ENCODE measurements at regions not wholly inside any gene's neighbourhood (a gene's known extent, or its start where the extent isn't known, plus 50 kb on each side); places are given as distances from the start of the nearest gene placed in this dataset.

DNA sequence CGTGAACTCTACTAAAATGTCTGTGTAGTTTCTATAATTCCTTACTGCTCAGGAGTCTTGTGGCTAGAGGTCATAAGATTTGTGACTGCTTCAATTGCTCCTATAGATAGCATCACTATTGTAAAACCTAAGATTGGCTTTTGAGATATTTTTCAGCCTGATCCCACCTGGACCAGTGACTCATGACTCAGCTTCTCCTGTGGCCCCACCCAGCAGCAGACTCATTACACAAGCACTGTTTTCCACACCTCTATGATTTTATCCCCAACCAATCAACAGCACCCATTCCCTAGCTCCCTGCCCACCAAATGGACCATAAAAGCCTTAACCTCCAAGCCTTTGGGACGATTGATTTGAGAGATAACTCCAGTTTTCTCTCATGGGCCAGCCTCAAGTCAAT lies 1157.0 kb upstream of the INTU start:
- H3K27me3 ChIP-seq, result no peaks in the 10 kb centered on the region
- TF ChIP-seq POLR2A (IDR thresholded peaks at IDR 0.05) (no peak), EP300 (IDR thresholded peaks at IDR 0.05) (no peak), POLR2AphosphoS5 (IDR thresholded peaks at IDR 0.05) (no peak)
- TF ChIP-seq, protein P1, sequence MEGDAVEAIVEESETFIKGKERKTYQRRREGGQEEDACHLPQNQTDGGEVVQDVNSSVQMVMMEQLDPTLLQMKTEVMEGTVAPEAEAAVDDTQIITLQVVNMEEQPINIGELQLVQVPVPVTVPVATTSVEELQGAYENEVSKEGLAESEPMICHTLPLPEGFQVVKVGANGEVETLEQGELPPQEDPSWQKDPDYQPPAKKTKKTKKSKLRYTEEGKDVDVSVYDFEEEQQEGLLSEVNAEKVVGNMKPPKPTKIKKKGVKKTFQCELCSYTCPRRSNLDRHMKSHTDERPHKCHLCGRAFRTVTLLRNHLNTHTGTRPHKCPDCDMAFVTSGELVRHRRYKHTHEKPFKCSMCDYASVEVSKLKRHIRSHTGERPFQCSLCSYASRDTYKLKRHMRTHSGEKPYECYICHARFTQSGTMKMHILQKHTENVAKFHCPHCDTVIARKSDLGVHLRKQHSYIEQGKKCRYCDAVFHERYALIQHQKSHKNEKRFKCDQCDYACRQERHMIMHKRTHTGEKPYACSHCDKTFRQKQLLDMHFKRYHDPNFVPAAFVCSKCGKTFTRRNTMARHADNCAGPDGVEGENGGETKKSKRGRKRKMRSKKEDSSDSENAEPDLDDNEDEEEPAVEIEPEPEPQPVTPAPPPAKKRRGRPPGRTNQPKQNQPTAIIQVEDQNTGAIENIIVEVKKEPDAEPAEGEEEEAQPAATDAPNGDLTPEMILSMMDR (IDR thresholded peaks at IDR 0.05), result no peak
- H3K4me1 ChIP-seq, result no peaks in the 10 kb centered on the region
- no peak overlapping the region for H3K27ac ChIP-seq
- H3K36me3 ChIP-seq, result no peaks in the 10 kb centered on the region
- no peak for ATAC-seq
- H3K9me3 ChIP-seq, result peaks cover 0 to 6% (median 0%) of the 10 kb centered on the region in 3 donors
- WGBS, 2 donors (ENCODE audit: low coverage in 1 of 2), result 76 to 89% methylated on average over 2 of the region's 2 CpGs
- H3K4me3 ChIP-seq, result no peak overlapping the region

DNA sequence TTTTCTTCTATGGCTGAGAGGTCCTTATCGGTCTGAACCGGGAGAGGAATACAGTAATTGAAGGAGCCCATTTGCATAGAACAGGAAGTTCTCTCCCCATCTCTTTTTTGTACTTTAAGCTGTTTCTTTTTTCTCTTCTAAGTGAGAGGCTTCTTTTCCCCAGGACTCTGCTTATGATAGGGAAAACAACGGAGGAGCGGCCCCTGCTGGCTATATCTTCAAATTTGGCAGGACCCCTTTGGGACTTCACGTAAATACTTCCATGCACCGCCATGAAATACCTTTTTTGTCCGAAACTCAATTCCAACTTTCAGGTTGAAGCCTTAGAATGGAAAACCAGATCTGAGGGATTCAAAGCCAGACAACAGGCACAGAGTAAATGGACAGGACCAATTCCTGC lies 1153.0 kb upstream of the INTU start:
- Histone ChIP-seq H3K4me1 (peaks cover 0 to 1% (median 0%) of the 10 kb centered on the region in 3 donors), H3K27ac (no peak overlapping the region), H3K4me3 (no peak overlapping the region), H3K9me3 (peaks cover 0 to 5% (median 0%) of the 10 kb centered on the region in 3 donors), H3K36me3 (no peaks in the 10 kb centered on the region), H3K27me3 (no peaks in the 10 kb centered on the region)
- TF ChIP-seq POLR2AphosphoS5 (IDR thresholded peaks at IDR 0.05), result no peak
- no peak for TF ChIP-seq POLR2A (IDR thresholded peaks at IDR 0.05)
- no peak for TF ChIP-seq EP300 (IDR thresholded peaks at IDR 0.05)
- TF ChIP-seq, protein P1 (IDR thresholded peaks at IDR 0.05), result no peak
- 97 to 100% methylated on average over 4 to 5 of the region's 7 CpGs for WGBS, 2 donors (ENCODE audit: low coverage in 1 of 2)
- ATAC-seq, result no peak

DNA sequence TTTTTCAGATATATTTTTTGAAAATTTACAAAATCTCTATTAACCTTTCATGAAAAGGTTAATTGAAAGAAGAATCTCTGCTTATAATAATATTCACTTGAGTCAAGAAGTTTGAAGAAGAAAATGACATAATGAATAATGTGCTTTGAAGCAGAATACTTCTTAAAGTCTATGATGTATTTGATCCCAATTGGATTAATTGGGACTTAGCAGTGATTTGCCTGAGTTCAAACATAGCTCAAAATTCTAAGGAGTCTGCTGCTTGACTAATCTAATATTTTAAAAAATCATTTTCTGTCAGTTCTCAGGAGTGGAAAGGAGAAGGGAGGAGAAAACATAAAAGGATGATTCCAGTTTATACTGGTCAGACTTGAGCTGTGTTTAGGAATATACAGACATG lies 1150.4 kb upstream of the INTU start:
- Histone ChIP-seq H3K27ac (no peak overlapping the region), H3K9me3 (no peaks in the 10 kb centered on the region), H3K4me1 (peaks cover 0 to 7% (median 0%) of the 10 kb centered on the region in 3 donors), H3K4me3 (no peak overlapping the region), H3K36me3 (no peaks in the 10 kb centered on the region), H3K27me3 (no peaks in the 10 kb centered on the region)
- TF ChIP-seq, protein P1 (IDR thresholded peaks at IDR 0.05), result no peak
- TF ChIP-seq POLR2A (IDR thresholded peaks at IDR 0.05), result no peak
- no peak for TF ChIP-seq POLR2AphosphoS5 (IDR thresholded peaks at IDR 0.05)
- TF ChIP-seq EP300 (IDR thresholded peaks at IDR 0.05), result no peak
- ATAC-seq, result no peak

DNA sequence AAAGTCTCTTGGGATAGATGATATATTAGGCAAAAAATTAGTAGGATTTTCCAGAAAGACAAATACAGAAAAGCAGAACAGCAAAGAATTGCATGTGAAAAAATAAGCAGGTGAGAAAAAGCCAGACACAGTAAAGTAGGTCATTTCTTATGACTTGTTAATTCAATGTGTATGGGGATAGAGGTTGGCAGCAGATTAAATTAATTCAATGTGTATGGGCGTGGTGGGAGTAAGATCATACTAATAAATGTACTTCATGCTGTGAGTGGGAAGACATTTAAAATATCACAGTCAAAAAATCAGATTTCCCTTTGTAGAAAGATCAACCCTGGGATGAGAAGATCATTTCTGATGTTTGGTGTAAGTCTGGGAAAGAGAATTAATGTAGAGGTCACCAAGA lies 1146.4 kb upstream of the INTU start:
- no peaks in the 10 kb centered on the region for H3K36me3 ChIP-seq
- H3K4me3 ChIP-seq, result no peak overlapping the region
- TF ChIP-seq POLR2A (IDR thresholded peaks at IDR 0.05) (no peak), POLR2AphosphoS5 (IDR thresholded peaks at IDR 0.05) (no peak), EP300 (IDR thresholded peaks at IDR 0.05) (no peak)
- TF ChIP-seq, protein P1 (IDR thresholded peaks at IDR 0.05), result no peak
- H3K9me3 ChIP-seq, result no peaks in the 10 kb centered on the region
- no peaks in the 10 kb centered on the region for H3K27me3 ChIP-seq
- 58 to 89% methylated on average over 1 of the region's 1 CpG for WGBS, 2 donors (ENCODE audit: low coverage in 1 of 2)
- H3K4me1 ChIP-seq, result peaks cover 0 to 7% (median 0%) of the 10 kb centered on the region in 3 donors
- H3K27ac ChIP-seq, result no peak overlapping the region
- ATAC-seq, result no peak

DNA sequence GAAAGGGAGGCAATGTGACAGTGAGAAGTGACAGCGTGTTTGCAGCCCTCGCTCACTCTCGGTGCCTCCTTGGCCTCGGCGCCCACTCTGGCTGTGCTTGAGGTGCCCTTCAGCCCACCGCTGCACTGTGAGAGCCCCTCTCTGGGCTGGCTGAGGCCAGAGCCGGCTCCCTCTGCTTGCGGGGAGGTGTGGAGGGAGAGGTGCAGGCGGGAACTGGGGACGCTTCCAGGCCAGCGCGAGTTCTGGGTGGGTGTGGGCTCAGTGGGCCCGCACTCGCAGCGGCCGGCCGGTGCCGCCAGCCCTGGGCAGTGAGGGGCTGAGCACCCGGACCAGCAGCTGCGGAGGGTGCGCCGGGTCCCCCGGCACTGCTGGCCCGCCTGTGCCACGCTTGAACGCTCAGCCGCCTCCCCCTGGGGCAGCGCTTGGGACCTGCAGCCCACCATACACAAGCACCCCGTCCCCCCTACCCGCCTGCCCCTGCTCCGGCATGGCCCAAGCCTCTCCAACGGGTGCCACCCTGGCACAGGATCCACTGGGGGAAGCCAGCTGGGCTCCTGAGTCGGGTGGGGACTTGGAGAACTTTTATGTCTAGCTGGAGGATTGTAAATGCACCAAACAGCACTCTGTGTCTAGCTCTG lies 1142.8 kb upstream of the INTU start:
- TF ChIP-seq, protein P1 (IDR thresholded peaks at IDR 0.05), result no peak

More for the DNA sequence above, 1142.8 kb upstream of the INTU start:
- no peak overlapping the region for H3K4me3 ChIP-seq
- ATAC-seq, result no peak
- no peaks in the 10 kb centered on the region for H3K36me3 ChIP-seq
- no CpG with 5 or more reads among the region's 33 CpGs for WGBS, 2 donors (ENCODE audit: low coverage in 1 of 2)
- H3K9me3 ChIP-seq, result no peaks in the 10 kb centered on the region
- peaks cover 0 to 4% (median 0%) of the 10 kb centered on the region in 3 donors for H3K4me1 ChIP-seq
- no peak overlapping the region for H3K27ac ChIP-seq
- H3K27me3 ChIP-seq, result no peaks in the 10 kb centered on the region
